Dedifferentiated amniotic fluid mesenchymal stem cell (primary cell): ENCODE measurements at regions not wholly inside any gene's neighbourhood (a gene's known extent, or its start where the extent isn't known, plus 50 kb on each side); places are given as distances from the start of the nearest gene placed in this dataset.

Experiments
- DNase-seq: peaks from one replicate; pipeline ENCODE4 v3.0.0-alpha.2; 2016; ENCODE audit errors: extremely low spot score

DNA sequence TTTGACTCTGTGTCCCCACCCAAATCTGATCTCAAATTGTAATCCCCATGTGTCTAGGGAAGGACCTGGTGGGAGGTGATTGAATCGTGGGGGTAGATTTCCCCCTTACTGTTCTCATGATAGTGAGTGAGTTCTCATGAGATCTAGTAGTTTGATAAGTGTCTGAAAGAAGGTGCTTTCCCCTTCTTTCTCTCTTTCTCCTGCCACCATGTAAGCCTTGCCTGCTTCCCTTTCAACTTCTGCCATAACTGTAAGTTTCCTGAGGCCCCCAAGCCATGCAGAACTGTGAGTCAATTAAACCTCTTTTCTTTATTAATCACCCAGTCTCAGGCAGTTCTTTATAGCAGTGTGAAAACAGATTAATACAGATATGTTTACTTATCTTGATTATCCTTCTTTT, 266.5 kb upstream of the GYPC start:
- DNase-seq = no peak

DNA sequence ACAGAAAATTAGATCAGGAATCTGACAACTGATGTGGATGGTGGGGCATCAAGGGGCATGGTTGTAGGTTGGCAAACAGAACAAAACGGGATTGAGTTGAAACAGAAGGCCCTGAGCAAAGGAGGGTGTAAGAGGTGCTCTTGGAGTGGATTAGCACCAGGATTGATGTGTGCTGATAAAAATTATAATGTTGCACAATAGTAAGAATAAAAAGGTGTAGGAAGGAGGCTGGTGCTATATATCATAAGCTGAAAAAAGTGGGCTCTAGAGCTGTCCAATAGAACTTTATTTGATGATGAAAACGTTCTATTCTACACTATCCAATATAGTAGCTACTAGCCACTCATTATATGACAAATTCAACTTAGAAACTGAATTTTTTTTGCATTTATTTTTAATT, 263.1 kb upstream of the GYPC start:
- DNase-seq = no peak

DNA sequence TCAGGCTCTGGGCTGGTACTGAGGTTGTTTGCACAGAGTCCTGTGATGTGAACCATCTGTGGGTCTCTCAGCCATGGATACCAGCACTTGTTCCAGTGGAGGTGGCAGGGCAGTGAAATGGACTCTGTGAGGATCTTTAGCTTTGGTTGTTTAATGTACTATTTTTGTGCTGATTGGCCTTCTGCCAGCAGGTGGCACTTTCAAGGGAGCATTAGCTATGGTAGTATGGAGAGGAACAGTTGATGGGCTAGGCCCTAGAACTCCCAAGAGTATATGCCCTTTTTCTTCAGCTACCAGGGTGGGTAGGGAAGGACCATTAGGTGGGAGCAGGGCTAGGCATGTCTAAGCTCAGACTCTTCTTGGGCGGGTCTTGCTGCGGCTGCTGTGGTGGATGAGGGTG, 257.0 kb upstream of the GYPC start:
- DNase-seq = no peak

DNA sequence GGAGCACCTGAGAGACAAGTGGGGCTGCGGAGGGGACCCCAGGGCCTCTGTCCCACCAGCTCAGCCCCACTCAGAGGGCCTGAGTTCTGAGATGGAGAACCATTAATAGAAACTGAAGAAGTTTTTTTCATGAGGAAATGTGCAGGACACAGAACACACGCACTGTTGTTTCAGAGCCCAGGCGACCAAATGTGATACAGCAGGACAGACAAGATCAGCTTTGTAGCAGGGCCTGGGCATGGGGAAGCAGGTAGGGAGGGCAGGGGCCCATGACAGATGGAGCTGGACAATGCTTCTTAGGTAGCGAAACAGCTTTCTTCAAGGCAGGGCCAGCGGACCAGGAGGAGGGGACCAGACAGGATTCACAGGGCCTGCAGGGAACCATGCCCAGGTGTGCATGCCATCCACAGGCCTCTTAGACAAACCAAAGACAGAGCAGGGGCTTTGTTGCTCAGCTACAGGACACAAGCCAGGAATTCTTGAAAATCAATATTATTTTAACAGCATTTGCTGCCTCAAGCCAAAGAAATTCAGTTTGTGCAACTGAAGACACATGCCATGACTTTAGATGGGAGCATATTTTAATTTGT, 252.8 kb upstream of the GYPC start:
- no peak for DNase-seq

DNA sequence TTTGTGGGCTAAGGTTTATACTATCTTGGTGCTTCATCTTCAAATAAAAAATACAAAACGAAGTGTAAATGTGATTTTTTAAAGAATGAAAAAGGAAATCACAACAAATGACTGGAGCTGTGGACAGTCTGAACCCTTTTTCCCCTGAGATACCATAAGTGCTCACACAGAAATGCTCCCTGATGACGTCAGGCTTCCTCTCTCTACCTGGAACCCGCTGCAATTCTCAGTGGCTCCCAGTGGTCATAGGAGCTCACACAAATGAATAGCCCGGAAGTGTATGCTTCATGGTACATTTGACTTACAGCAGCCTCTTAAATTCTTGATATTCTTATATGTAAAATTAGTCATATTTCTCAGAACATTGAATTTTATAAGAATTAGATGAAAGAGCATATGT, 249.7 kb upstream of the GYPC start:
- DNase-seq = no peak

DNA sequence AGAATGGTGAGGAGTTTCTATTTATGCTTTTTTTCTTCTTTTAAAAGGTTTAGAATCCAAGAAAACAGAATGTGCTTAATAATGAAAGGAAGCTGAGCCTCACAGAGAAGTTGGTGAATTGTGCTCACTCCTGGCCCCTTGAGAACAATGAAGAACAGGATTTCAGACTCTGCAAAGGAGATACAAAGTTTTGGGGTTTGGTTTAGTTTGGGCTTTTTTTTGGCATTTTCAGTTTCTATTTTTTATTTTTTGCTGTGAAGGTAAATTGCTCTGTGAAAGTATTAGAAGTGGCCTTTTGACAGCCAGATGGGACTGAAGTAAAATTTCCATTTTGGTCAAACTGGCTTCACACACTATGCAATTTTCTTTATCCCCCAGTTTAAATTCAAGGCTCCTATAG, 247.3 kb upstream of the GYPC start:
- no peak for DNase-seq

DNA sequence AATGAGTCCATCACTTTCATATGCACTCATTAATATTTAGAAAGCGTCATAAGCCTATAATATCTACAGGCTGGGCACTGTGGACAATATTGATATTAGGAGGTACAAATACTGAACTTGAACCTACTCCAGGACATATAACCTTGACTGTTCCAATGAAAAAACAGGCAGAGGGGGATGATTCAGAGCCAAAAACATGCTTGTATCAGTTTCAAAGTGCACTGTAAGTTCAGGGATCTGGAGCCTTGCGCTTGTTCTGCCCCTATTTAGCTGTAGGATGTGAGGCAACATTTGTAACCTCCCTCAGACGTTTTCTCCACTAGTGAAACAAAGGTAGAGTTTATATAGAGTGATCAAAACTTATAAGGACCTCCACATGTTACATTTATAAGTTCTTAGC, 246.1 kb upstream of the GYPC start:
- DNase-seq = no peak

DNA sequence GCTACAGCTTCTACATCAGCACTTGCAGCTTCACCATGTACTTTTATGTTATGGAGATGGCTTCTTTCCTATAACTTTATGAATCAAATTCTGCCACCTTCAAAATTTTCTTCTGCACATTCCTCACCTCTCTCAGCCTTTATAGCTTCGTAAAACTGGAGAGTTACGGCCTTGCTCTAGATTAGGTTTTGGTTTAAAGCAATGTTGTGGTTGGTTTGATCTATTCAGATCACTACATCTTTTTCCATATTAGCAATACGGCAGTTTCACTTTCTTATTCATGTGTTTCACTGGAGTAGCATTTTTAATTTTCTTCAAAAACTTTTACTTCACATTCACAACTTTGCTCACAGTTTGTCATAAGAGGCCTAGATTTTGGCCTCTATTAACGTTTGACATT, 242.9 kb upstream of the GYPC start:
- no peak for DNase-seq

DNA sequence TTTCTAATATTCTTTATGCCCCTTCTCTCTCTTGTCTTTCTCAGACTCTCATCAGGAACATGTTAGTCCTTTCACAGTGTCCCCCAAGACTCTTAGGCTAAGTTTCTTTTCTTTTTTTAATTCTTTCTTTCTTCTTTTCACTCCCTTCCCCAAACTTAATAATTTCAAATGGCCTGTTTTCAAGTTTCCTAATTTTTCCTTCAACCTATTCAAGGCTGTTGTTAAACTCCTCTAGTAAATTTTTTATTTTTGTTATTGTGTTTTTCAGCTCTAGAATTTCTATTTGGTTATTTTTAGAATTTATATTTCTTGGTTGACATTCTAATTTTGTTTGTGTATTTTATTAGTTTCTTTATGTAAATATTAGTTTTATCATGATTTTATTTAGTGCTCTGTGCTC, 236.6 kb upstream of the GYPC start:
- no peak for DNase-seq

DNA sequence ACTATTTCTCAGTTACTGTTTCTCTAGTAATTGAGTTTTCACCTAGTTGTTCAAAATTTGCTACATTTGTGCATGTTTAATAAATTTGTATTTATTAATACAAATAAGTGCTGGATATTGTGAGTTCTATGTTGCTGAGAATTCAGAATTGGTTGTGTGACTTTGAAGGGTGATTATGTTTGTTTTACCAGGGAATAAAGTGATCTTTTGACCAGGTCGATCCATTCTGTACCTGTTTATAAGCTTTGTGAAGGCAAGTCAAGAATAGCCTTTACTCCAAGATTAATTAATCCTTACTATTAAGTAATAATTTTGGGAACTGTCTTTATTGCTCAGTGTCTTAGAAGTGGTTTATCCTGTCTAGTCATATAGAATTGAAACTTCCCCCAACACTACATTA, 230.0 kb upstream of the GYPC start:
- DNase-seq = no peak

DNA sequence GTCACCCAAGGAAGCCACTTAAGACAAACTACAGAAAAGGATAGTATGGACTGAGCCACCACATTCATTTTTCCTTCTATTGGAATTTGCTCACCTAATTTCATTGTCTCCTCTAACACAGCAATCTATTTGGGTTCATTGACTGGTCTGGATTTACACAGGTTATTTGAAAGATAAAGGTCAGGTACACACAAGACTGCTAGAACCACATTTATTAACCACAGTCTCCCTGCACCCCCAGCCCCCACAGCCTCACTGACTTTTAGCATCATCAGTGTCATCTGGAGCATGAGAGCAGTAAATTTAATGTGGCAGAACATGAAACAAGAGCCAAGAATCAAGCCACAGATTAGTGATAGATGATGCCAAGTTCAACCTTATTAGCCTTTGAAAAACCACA, 226.9 kb upstream of the GYPC start:
- no peak for DNase-seq

DNA sequence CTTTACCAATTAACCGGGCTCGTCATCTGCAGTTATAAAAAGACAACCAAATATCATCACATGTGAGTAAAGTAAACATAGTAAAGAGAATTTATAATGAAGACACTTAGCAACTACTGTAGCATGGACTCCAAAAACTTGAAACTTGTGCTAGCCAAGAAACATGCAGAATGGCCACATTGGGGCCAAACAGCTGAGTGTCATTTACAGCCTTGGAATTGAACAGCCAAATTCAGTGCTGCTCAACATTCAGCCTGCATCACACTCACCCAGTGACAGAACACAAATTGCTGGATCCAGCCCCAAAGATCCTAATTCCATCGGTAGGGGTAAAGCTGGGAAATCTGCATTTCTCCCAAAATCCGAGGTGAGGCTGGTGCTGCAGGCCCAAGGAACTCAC, 224.8 kb upstream of the GYPC start:
- DNase-seq = no peak

DNA sequence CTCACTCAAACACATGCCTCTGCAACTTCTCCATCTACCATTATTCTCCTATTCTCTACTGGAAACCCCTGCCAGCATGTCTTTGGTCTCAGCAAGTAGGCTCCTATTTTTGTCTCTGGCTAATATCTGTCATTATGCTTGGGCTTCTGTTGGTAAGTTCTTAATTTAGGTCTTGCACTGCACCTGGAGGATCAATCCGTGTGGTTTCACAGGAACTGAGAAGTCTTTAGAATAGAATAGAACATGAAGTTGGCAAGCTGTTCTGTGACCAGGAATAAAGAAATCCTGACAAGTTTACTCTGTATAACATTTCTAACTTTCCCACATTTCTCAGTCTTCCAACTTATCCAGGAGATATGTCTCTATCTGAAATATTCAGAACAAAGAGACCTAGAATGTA, 219.5 kb upstream of the GYPC start:
- no peak for DNase-seq

DNA sequence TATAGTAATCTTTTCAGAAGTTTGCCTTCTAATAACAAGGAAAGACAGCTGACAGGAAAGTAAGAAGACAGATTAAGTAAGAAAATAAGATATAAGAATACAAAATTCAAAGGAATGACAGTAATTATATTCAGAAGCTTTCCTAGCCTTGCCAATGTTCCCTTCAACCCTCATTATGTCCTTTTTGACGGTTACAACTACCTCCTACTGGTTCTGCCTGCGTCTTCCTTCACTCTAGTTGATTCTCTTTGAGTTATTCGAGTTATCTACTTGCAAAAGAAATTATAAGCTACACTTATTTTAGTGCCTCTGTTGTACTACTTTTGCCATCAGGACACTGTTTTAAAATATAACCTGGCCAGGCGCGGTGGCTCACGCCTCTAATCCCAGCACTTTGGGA, 218.9 kb upstream of the GYPC start:
- no peak for DNase-seq

DNA sequence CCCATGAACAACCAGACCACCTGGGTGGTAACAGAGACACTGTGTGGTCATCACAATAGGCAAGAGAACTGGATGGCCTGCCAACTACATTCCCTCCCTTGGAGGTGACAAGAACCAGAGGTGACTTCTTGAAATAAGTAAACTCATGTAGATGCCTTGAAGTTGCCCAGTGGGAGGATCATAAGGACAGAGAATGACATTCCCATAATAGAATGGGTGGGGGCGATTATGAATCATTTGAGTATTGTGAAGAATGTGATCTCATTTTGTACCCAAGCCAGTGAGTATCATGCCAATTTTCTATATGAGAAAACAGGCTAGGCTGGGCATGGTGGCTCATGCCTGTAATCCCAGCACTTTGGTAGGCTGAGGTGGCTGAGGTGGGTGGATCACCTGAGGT, 211.4 kb upstream of the GYPC start:
- no peak for DNase-seq

DNA sequence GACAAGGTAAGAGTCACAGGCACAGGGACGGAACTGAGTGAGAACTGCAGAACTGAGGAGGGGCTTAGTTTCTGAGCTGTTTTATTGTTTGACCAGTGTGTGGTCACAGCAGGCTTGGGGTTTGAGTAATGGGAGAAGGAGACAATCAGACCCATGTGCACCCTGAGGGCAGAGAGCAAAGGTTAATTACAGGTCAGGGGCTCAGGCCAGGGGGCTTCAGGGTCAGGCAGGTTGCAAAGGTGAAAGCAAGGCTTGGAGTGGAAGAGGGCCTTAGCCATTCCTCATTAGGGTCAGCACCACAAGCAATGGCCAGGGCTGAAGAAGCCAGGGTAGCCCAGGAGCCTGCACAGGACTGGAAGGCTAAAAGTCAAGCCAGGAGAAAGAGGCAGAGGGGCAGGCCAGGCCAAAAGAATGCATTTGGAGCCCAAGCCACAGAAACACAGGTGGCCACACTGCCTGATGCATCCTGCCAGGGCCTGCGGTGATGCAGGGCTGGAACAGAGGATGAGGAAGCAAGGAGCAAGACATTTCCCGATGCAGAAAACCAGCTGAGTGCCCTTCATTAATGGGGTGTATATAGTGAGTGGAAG, 209.8 kb upstream of the GYPC start:
- DNase-seq = no peak

DNA sequence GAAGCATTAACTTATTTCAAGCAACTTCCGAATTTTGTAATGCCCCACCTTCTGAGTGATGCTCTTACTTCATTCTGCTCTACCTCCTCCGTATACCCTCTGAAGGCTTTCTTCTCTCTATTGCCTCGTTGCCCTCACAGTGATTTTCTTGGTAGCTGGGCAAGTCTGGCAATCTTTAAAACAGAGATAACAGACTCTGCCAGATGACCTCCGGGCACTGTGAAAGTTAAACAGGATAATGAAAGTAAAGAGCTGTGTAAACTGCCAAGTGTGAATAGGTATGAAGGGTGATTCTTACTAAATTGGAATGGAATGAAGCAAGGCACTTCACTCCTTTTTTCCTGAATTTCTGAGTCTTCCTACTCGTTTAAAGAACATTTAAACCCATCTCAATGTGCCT, 207.3 kb upstream of the GYPC start:
- no peak for DNase-seq

DNA sequence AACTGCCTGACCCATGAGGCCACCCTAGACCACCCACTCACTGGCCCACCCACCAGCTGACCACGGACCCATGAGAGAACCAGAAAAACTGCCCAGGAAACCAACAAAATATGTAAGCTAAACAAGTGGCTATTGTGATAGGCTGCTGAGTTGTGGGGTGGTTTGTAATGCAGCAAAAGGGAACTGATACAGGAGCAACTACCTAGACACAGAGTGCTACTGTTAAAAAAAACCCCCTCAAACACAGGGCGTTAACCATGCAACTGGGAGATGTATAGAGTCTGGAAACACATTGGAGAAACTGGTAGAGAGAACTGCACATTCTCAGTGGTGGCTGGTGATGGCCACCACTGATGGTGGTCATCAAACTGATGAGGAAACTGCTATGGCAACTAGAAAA, 206.3 kb upstream of the GYPC start:
- no peak for DNase-seq

DNA sequence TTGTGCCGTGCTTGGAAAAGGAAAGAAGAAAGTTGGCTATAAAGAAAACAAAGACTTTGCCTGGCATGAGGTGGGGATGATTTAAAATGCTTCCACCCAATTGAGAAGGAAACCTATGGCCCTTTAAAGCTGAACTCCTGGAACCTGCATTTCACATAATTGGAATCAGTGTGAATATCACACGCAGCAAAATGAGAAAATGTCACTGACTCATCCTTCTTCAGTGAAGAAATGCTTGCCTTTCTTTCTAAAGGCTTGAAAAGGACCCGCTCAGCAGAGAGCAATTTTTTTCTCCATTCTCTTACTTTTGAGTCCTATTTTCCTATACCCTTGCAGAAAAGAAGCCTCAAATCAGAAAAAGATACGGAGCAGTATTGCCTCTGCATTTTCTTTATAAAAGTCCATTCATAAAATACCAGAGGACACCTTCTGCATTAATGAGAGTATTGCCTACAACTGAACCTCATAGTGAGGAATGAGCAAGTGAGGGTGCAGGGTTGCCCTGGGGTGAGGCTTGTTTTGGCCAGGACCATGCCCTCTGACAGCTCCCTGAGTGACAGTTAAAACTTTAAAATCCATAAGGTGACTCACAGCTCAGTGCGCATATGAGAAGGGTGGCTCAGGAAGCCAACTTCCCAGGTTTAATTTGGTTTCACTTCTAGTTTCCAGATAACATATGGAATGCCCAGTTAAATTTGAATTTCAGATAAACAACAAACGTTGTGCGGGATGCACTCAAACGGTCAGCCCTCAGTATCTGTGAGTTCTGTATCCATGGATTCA, 191.9 kb upstream of the GYPC start:
- no peak for DNase-seq

DNA sequence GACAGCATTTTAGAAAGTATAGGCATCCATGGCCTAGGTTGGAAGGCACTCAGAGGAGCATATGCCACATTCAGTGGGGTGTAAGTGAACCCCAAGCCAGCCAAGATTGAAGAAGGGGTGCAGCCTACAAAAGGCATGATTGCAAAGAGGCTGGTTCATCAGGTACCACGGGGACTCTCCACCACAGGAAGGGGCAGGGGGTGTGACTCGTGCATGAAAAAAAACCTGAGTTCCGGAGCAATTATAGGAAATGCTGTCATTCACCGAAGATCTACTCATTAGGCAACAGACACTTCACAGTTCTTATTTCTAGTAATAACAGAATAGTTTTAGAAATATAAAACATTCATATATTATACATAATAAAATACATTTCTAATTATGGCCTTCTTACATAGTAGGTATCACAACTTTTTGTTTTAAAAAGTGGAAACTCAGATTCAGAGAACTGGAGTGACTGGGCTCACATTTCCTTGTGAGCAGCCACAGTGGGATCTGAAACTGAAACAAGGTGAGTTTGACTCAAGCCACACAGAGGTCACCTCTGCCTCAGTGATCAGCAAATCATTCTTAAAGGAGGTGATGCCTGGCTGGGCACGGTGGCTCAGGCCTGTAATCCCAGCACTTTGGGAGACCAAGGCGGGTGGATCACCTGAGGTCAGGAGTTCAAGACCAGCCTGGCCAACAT, 188.4 kb upstream of the GYPC start:
- no peak for DNase-seq

DNA sequence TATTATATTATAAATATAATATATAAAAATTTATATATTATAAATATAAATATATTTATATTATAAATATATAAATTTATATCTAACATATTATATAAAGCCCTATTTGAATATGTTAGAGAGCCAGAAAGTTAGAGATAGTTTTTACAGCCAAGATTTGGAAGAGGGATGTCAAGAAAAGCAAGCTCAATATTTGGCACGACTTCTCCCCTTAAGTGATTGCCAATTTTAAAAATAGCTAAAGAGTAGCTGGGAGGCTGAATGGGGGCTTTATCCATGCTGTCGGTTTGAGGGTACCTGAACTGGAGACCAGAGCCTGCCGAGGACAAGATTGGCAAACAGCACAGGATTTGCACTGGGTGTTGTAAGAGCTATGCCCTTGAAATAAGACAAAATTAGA, 180.9 kb upstream of the GYPC start:
- no peak for DNase-seq

DNA sequence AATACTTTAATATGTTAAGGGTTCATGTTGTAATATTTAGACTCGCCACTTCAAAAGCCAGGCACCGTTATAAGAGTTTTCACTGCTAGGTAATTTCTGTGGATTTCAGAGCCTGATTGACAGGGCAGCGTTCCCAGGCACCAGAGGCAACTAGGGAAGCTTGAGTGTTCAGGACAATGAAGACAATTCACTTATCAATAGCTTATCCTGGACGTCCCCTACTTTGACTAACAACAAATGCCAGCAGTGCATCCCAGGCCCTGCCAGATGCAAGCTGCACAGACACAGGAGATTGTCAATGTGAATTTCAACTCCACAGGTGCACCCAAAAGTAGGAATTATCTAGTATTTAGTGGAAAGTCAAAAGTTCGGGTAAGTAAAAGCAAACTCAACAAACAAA, 179.3 kb upstream of the GYPC start:
- no peak for DNase-seq

DNA sequence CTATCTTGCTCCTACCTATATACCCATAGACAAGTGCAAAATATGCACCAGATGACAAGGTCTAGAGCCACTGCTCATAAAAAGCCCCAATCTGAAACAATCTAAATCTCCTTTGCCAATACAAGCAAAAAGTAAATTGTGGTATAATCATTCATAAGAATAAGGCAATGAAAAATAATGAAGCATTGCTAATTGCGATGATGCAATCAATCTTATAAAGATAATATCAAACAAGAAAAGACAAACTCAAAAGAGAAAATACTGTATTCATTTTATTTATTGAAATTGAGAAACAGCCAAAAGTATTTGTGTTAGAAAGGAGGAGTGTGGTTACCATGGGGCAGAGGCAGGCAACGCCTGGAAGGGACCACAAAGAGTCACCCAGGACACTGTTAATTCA, 175.9 kb upstream of the GYPC start:
- DNase-seq = no peak
